Left lung (tissue), 4 donors: ENCODE measurements at regions not wholly inside any gene's neighbourhood (a gene's known extent, or its start where the extent isn't known, plus 50 kb on each side); places are given as distances from the start of the nearest gene placed in this dataset.
"Not testable (repeated sequence)": the region's sequence is repeated elsewhere in the genome, so short reads cannot be mapped to it uniquely, and the experiment has no call there.

ENCODE experiments used
- ATAC-seq: fragments of 200-7000 bp; cut with Tn5 transposase; one replicate; pipeline ENCODE4 v1.9.1; 2020; ENCODE audit warnings: moderate library complexity
- DNase-seq, 4 donors: peaks; one replicate each; pipeline ENCODE4 v3.0.0-alpha.2; 2013 to 2020
- H3K27ac ChIP-seq, 2 donors: fragments of 200-600 bp; sonication (generic) in 1 of 2; one replicate each; pipeline versions ENCODE4 v1.5.0 to v1.8.0; 2020 to 2021
- H3K27me3 ChIP-seq, 2 donors: fragments of 200-600 bp; sonication (generic) in 1 of 2; one replicate each; pipeline versions ENCODE4 v1.5.0 to v1.8.0; 2020 to 2021
- H3K36me3 ChIP-seq, 2 donors: fragments of 200-600 bp; sonication (generic) in 1 of 2; one replicate each; pipeline versions ENCODE4 v1.5.0 to v1.8.0; 2020 to 2021
- H3K4me1 ChIP-seq, 2 donors: fragments of 200-600 bp; one replicate each; pipeline ENCODE4 v1.8.0; 2021
- H3K4me3 ChIP-seq, 2 donors: fragments of 200-600 bp; sonication (generic) in 1 of 2; one replicate each; pipeline versions ENCODE4 v1.5.0 to v1.8.0; 2020 to 2021; ENCODE audit warnings: mild to moderate bottlenecking in 1 of 2
- H3K9me3 ChIP-seq, 2 donors: fragments of 200-600 bp; sonication (generic) in 1 of 2; one replicate each; pipeline versions ENCODE4 v1.5.0 to v1.8.0; 2020 to 2021
- intact Hi-C, 2 donors: fragments of 100-400 bp; cut with DNase I; formaldehyde crosslinking; loops; one replicate each; pipeline versions ENCODE4 v1.11.2 to v1.14.2; 2022
- TF ChIP-seq, protein P1 (sequence below), 2 donors: fragments of 200-600 bp; sonication (generic) in 1 of 2; IDR thresholded peaks; one replicate each; pipeline versions ENCODE4 v1.5.0 to v1.8.0; 2021; ENCODE audit warnings: antibody characterized with exemption in 2 of 2
- donor health status: DM: no; HTN: yes; CAD: no.
- donor health status: DM: no; HTN: no; CAD: no.

DNA sequence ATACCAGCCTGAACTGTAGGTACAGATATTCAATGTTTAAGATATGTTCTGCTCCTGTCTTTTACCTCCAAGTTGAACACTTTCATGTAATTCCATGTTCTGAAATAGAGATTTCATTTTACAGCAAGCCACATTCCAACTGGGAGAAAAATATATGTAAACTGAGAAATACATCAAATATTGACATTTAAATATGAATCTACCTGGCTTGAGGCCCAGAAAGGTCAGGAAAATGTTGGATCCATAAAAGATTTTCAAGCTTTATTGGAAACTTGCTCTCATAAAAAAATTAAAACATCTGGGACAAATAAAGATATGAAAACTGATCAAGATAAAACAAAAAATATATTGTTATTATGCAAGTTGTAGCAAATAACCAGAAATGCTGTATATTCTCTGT lies 1078.7 kb upstream of the ATXN8OS start:
- no peaks in the 10 kb centered on the region for H3K27me3 ChIP-seq
- H3K9me3 ChIP-seq = peaks cover 0 to 2% of the 10 kb centered on the region in 2 donors
- intact Hi-C loops = no loop called here
- ATAC-seq (no peak), DNase-seq (no peak)
- H3K4me1 ChIP-seq = no peaks in the 10 kb centered on the region
- no peaks in the 10 kb centered on the region for H3K36me3 ChIP-seq
- TF ChIP-seq, protein P1, sequence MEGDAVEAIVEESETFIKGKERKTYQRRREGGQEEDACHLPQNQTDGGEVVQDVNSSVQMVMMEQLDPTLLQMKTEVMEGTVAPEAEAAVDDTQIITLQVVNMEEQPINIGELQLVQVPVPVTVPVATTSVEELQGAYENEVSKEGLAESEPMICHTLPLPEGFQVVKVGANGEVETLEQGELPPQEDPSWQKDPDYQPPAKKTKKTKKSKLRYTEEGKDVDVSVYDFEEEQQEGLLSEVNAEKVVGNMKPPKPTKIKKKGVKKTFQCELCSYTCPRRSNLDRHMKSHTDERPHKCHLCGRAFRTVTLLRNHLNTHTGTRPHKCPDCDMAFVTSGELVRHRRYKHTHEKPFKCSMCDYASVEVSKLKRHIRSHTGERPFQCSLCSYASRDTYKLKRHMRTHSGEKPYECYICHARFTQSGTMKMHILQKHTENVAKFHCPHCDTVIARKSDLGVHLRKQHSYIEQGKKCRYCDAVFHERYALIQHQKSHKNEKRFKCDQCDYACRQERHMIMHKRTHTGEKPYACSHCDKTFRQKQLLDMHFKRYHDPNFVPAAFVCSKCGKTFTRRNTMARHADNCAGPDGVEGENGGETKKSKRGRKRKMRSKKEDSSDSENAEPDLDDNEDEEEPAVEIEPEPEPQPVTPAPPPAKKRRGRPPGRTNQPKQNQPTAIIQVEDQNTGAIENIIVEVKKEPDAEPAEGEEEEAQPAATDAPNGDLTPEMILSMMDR (IDR thresholded peaks at IDR 0.05) = no peak
- H3K27ac ChIP-seq = no peak overlapping the region
- H3K4me3 ChIP-seq = no peak overlapping the region

DNA sequence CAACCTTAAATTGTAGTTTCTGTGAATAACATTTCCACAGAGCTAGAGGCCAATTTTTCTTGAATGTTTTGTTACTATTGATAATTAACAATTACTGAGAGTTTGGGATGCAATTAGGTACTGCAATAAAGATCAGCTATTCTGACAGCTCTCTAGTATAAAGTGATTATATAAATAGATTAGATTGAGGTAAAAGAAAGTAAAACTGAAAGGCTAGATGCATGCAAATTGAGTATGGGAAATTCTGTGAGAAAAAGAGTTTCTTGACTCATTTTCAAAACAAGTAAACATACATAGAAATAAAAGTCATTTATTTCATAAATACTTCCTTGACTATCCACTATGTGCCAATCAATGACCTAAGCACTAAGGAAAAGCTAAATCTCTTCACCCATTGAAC lies 1087.5 kb upstream of the ATXN8OS start:
- H3K4me3 ChIP-seq = no peak overlapping the region
- no peaks in the 10 kb centered on the region for H3K27me3 ChIP-seq
- H3K36me3 ChIP-seq = no peaks in the 10 kb centered on the region
- DNase-seq (no peak), ATAC-seq (no peak)
- no peak overlapping the region for H3K27ac ChIP-seq
- no peaks in the 10 kb centered on the region for H3K4me1 ChIP-seq
- TF ChIP-seq, protein P1 (IDR thresholded peaks at IDR 0.05) = no peak
- intact Hi-C loops = no loop called here
- peaks cover 0 to 6% of the 10 kb centered on the region in 2 donors for H3K9me3 ChIP-seq

DNA sequence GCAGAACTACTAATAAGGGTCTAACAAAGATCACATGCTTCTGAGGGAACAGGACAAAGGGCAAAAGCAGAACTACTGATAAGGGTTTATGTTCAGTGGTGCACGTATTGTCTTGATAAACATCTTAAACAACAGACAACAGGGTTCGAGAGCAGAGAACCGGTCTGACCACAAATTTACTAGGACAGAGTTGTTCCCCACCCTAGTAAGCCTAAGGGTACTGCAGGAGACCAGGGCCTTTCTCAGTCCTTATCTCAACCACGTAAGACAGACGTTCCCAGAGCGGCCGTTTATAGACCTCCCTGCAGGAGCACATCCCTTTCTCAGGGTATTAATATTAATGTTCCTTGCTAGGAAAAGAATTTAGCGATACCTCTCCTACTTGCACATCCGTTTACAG lies 1089.5 kb upstream of the ATXN8OS start:
- intact Hi-C loops, H3K9me3 ChIP-seq, H3K4me3 ChIP-seq, ATAC-seq, DNase-seq, H3K4me1 ChIP-seq, H3K36me3 ChIP-seq, H3K27ac ChIP-seq, H3K27me3 ChIP-seq: not testable (repeated sequence)

DNA sequence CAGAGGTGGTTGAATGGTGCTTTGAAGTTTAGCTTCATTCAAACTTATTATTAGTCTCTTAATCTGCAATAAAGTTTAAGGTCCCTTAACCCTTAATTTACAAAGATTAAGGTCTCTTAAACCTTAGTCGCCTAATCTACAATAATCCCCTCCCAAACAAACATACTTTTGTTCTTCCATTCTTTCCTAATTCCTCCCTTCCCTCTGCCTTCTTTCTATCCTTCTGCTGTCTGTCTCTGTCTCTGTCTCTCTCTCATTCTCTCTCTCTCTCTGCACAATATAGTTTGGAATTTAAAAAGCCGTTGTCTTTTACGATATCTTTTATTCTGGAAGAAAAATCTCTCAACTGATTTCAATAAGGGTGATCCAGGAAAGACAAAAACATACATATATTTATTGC lies 1096.8 kb upstream of the ATXN8OS start:
- H3K4me1 ChIP-seq = no peaks in the 10 kb centered on the region
- no peaks in the 10 kb centered on the region for H3K36me3 ChIP-seq
- intact Hi-C loops = no loop called here
- no peak overlapping the region for H3K27ac ChIP-seq
- H3K4me3 ChIP-seq = no peak overlapping the region
- TF ChIP-seq, protein P1 (IDR thresholded peaks at IDR 0.05) = no peak
- peaks cover 0 to 3% of the 10 kb centered on the region in 2 donors for H3K9me3 ChIP-seq
- ATAC-seq (no peak), DNase-seq (no peak)
- H3K27me3 ChIP-seq = no peaks in the 10 kb centered on the region

DNA sequence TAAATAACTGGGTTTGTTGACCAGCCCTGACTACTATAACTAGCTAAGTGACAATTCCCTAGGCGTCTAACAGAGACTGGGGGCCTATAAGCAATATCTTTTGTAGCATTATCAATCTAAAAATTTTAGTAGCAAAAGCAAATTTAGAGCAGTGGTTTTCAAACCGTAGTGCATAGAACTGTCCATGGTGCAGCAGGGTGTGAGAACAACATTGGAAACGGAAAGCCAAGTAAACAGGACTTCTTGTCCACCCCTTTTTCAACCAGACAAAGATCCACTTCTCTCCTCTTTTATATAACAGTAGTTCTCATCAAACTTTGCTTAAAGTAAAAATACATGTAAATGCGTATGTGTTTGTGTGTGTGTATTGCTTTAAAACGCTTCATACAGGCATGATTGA lies 1099.1 kb upstream of the ATXN8OS start:
- H3K36me3 ChIP-seq = no peaks in the 10 kb centered on the region
- TF ChIP-seq, protein P1 (IDR thresholded peaks at IDR 0.05) = no peak
- intact Hi-C loops = no loop called here
- no peak overlapping the region for H3K4me3 ChIP-seq
- no peak for DNase-seq
- H3K27me3 ChIP-seq = no peaks in the 10 kb centered on the region
- no peak for ATAC-seq
- H3K9me3 ChIP-seq = peaks cover 0 to 5% of the 10 kb centered on the region in 2 donors
- H3K27ac ChIP-seq = no peak overlapping the region
- H3K4me1 ChIP-seq = no peaks in the 10 kb centered on the region

DNA sequence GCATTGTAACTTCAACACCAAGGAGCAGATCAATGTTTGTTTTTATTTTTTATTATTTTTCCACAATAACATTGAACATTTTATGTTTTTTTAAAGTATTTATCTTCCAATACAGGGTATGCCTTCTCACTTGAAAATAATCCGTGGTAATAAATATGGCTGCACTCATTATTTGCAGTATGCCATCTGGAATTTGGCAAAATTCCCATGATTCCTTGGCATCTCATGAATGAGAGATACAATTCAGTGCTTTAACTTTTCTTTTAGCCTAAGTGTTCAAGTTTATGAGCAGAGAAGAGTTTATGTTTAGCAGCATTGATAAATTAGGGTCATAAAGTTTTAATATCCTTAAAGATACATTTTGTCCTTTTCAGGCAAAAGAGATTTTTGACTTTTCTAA lies 1109.6 kb upstream of the ATXN8OS start:
- no peak overlapping the region for H3K27ac ChIP-seq
- H3K4me3 ChIP-seq = no peak overlapping the region
- no peak for ATAC-seq
- no peak for DNase-seq
- H3K4me1 ChIP-seq = no peaks in the 10 kb centered on the region
- no peaks in the 10 kb centered on the region for H3K27me3 ChIP-seq
- peaks cover 0 to 18% of the 10 kb centered on the region in 2 donors for H3K9me3 ChIP-seq
- H3K36me3 ChIP-seq = no peaks in the 10 kb centered on the region
- TF ChIP-seq, protein P1 (IDR thresholded peaks at IDR 0.05) = no peak
- intact Hi-C loops = no loop called here
